Prostate gland (tissue), 2 donors: ENCODE measurements at regions not wholly inside any gene's neighbourhood (a gene's known extent, or its start where the extent isn't known, plus 50 kb on each side); places are given as distances from the start of the nearest gene placed in this dataset.

Experiments used
- POLR2AphosphoS5 ChIP-seq: sonication (generic); formaldehyde crosslinking; IDR thresholded peaks from one replicate; pipeline ENCODE4 v1.6.1; 2017; ENCODE audit warnings: antibody characterized with exemption
- TF ChIP-seq, protein P1 (sequence below), 4 experiments: fragments of 200-600 bp in 2 of 4; fragments of 450-650 bp in 2 of 4; sonication (generic) in 2 of 4; IDR thresholded peaks; 1 replicate in 3 of 4; 2 replicates in 1 of 4; pipeline ENCODE4 v1.5.1; 2016 to 2019; ENCODE audit warnings: antibody characterized with exemption in 4 of 4, mild to moderate bottlenecking in 2 of 4, moderate library complexity in 2 of 4

DNA sequence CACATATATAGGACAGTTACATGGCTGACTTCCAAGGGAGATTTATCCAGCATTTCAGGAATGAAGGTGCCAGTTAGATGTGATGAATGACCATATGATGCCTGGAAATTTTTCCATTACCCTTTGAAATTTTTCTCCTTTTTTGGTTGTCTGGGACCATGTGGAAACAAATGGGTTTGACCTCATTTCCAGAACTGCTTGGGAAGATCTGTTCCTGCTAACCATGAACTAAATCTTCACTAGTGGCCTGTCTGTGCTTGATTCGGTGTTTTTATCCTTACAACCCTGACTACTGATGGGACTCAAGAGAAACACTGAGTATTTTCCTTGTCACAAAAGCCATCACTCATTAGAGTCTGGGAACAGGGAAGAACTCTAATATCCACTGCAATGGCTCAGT, 409.4 kb downstream of the PDCD6IP start:
- TF ChIP-seq, protein P1, sequence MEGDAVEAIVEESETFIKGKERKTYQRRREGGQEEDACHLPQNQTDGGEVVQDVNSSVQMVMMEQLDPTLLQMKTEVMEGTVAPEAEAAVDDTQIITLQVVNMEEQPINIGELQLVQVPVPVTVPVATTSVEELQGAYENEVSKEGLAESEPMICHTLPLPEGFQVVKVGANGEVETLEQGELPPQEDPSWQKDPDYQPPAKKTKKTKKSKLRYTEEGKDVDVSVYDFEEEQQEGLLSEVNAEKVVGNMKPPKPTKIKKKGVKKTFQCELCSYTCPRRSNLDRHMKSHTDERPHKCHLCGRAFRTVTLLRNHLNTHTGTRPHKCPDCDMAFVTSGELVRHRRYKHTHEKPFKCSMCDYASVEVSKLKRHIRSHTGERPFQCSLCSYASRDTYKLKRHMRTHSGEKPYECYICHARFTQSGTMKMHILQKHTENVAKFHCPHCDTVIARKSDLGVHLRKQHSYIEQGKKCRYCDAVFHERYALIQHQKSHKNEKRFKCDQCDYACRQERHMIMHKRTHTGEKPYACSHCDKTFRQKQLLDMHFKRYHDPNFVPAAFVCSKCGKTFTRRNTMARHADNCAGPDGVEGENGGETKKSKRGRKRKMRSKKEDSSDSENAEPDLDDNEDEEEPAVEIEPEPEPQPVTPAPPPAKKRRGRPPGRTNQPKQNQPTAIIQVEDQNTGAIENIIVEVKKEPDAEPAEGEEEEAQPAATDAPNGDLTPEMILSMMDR (IDR thresholded peaks at IDR 0.05), result no peak
- TF ChIP-seq POLR2AphosphoS5, result no peak
